Panc1 (cell line): ENCODE measurements at regions not wholly inside any gene's neighbourhood (a gene's known extent, or its start where the extent isn't known, plus 50 kb on each side); places are given as distances from the start of the nearest gene placed in this dataset.

Experiments
- ATAC-seq: fragments of 200-7000 bp; cut with Tn5 transposase; 2 replicates; pipeline ENCODE4 v1.9.1; 2020; ENCODE audit warnings: mild to moderate bottlenecking, moderate library complexity
- BruUV-seq: library from RNA; stranded (reverse); fragments of 400-500 nt; replicated peaks from 2 replicates; lab custom pipeline; 2021; lab: Mats Ljungman, UMichigan
- CTCF ChIA-PET: fragments of 300-600 bp; sonication (Branson Sonifier 250); formaldehyde crosslinking; loops from one replicate; lab custom pipeline; 2022; ENCODE audit warnings: antibody characterized with exemption; lab: Charles Lee
- POLR2A ChIA-PET: fragments of 300-600 bp; sonication (Branson Sonifier 250); formaldehyde crosslinking; loops from one replicate; lab custom pipeline; 2022; ENCODE audit warnings: antibody characterized with exemption; lab: Charles Lee
- DNase-seq: peaks from one replicate; pipeline ENCODE4 v3.0.0-alpha.2; 2010; ENCODE audit warnings: low read depth, low spot score
- H3K27ac ChIP-seq: 2 replicates; pipeline ENCODE4 v1.5.1; 2011; ENCODE audit warnings: mild to moderate bottlenecking, low read length, inconsistent platforms
- H3K27me3 ChIP-seq: fragments of 200-500 bp; sonication (Bioruptor generic); 2 replicates; pipeline ENCODE4 v1.6.0; 2014; ENCODE audit warnings: low read length, inconsistent platforms; ENCODE audit not compliant: control insufficient read depth, insufficient read depth
- H3K36me3 ChIP-seq: fragments of 200-500 bp; sonication (Bioruptor generic); 2 replicates; pipeline ENCODE4 v1.5.1; 2014; ENCODE audit warnings: inconsistent platforms, mild to moderate bottlenecking, low read length, moderate library complexity; ENCODE audit not compliant: control insufficient read depth, insufficient read depth
- H3K4me1 ChIP-seq: 2 replicates; pipeline ENCODE4 v1.5.1; 2011; ENCODE audit warnings: inconsistent platforms, mild to moderate bottlenecking, low read length, moderate library complexity; ENCODE audit not compliant: control insufficient read depth, insufficient read depth
- H3K4me3 ChIP-seq, 2 experiments: 2 replicates each; pipeline ENCODE4 v1.5.1; 2011 to 2012; ENCODE audit warnings: low read depth in 2 of 2, low read length in 2 of 2, mild to moderate bottlenecking in 2 of 2, inconsistent platforms in 1 of 2, moderate library complexity in 1 of 2
- H3K9me3 ChIP-seq: fragments of 200-500 bp; sonication (Bioruptor generic); 2 replicates; pipeline ENCODE4 v1.5.1; 2014; ENCODE audit warnings: low read depth, mild to moderate bottlenecking, inconsistent platforms, low read length, moderate library complexity; ENCODE audit not compliant: control insufficient read depth, insufficient read depth
- POLR2AphosphoS5 ChIP-seq: IDR thresholded peaks from 2 replicates; pipeline ENCODE4 v1.6.1; 2012; ENCODE audit warnings: mild to moderate bottlenecking, low read depth, low read length, moderate library complexity
- SIN3A ChIP-seq: IDR thresholded peaks from 2 replicates; pipeline ENCODE4 v1.6.1; 2012; ENCODE audit warnings: low read depth, mild to moderate bottlenecking, low read length, moderate library complexity, borderline replicate concordance; ENCODE audit not compliant: insufficient read depth
- TCF7L2 ChIP-seq: IDR thresholded peaks from 2 replicates; pipeline ENCODE4 v1.6.1; 2011; ENCODE audit warnings: mild to moderate bottlenecking, low read depth, low read length, inconsistent platforms
- in situ Hi-C: cut with HindIII; loops from 2 replicates; pipeline ENCODE4 v1.10.0; 2016; ENCODE audit warnings: low sequenced_read_pairs, low pct_unique_long_range_greater_than_20kb
- intact Hi-C: fragments of 100-400 bp; cut with micrococcal nuclease; formaldehyde crosslinking; loops from one replicate; pipeline ENCODE4 v1.10.0; 2022; ENCODE audit not compliant: unreplicated experiment
- TF ChIP-seq, protein P1 (sequence below), 2 experiments: IDR thresholded peaks; 2 replicates each; pipeline ENCODE4 v1.6.1; 2011 to 2012; ENCODE audit warnings: low read depth in 2 of 2, control low read depth in 1 of 2, low read length in 1 of 2, mild to moderate bottlenecking in 1 of 2, moderate library complexity in 1 of 2; ENCODE audit not compliant: insufficient read depth in 1 of 2
- TF ChIP-seq, protein P2 (sequence below): fragments of 450-650 bp; IDR thresholded peaks from 2 replicates; pipeline ENCODE4 v1.5.1; 2017; ENCODE audit warnings: mild to moderate bottlenecking

DNA sequence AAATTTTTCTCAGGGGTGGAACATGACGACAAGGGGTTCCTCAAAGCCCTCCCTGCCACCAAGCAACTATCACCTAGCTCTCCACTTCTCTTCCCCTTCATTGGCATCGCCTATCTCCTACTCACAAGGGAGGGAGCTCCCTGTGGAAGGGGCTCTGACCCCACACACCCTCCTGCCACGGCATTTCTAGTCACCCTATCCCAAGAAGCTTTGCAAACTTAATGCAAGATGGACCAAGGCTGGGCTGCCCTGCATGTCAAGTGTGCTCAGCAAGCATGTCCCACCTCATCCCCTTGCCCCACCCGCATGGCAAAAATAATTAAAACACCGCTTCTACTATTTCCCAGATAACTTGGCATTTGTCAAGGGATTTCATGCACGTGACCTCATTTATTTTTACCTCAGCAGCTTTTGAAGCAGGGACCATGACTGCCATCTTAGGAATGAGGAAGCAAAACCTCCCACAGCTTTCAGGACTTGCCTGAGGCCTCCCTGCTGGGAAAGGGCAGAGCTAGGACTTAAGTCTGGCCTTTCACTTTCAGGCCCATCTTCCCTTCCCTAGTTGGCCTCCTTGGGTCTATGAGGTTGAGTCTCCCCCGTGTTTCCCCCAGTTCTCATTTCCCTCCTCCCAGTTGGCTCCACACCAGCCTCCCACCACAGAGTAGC, 161.3 kb downstream of the TSEN15 start:
- DNase-seq (no peak), ATAC-seq (no peak)
- H3K9me3 ChIP-seq: no peaks in the 10 kb centered on the region
- no peak overlapping the region for H3K4me3 ChIP-seq
- H3K36me3 ChIP-seq: no peaks in the 10 kb centered on the region; the same call in 1 of the 2 replicates
- no TSS peak for BruUV-seq
- POLR2A ChIA-PET: no interaction called here
- TF ChIP-seq, protein P1, sequence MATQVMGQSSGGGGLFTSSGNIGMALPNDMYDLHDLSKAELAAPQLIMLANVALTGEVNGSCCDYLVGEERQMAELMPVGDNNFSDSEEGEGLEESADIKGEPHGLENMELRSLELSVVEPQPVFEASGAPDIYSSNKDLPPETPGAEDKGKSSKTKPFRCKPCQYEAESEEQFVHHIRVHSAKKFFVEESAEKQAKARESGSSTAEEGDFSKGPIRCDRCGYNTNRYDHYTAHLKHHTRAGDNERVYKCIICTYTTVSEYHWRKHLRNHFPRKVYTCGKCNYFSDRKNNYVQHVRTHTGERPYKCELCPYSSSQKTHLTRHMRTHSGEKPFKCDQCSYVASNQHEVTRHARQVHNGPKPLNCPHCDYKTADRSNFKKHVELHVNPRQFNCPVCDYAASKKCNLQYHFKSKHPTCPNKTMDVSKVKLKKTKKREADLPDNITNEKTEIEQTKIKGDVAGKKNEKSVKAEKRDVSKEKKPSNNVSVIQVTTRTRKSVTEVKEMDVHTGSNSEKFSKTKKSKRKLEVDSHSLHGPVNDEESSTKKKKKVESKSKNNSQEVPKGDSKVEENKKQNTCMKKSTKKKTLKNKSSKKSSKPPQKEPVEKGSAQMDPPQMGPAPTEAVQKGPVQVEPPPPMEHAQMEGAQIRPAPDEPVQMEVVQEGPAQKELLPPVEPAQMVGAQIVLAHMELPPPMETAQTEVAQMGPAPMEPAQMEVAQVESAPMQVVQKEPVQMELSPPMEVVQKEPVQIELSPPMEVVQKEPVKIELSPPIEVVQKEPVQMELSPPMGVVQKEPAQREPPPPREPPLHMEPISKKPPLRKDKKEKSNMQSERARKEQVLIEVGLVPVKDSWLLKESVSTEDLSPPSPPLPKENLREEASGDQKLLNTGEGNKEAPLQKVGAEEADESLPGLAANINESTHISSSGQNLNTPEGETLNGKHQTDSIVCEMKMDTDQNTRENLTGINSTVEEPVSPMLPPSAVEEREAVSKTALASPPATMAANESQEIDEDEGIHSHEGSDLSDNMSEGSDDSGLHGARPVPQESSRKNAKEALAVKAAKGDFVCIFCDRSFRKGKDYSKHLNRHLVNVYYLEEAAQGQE (IDR thresholded peaks at IDR 0.05; ENCODE audit: insufficient read depth in 1 of 2, low read depth in 2 of 2, low read length in 1 of 2): no peak
- TF ChIP-seq SIN3A (no peak), TCF7L2 (no peak), POLR2AphosphoS5 (no peak)
- TF ChIP-seq, protein P2, sequence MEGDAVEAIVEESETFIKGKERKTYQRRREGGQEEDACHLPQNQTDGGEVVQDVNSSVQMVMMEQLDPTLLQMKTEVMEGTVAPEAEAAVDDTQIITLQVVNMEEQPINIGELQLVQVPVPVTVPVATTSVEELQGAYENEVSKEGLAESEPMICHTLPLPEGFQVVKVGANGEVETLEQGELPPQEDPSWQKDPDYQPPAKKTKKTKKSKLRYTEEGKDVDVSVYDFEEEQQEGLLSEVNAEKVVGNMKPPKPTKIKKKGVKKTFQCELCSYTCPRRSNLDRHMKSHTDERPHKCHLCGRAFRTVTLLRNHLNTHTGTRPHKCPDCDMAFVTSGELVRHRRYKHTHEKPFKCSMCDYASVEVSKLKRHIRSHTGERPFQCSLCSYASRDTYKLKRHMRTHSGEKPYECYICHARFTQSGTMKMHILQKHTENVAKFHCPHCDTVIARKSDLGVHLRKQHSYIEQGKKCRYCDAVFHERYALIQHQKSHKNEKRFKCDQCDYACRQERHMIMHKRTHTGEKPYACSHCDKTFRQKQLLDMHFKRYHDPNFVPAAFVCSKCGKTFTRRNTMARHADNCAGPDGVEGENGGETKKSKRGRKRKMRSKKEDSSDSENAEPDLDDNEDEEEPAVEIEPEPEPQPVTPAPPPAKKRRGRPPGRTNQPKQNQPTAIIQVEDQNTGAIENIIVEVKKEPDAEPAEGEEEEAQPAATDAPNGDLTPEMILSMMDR: no peak
- CTCF ChIA-PET: no interaction called here
- no peak overlapping the region for H3K27ac ChIP-seq
- in situ Hi-C loops: no loop called here
- intact Hi-C loops: no loop called here
- no peaks in the 10 kb centered on the region; the same call in 1 of the 2 replicates for H3K27me3 ChIP-seq
- no peaks in the 10 kb centered on the region for H3K4me1 ChIP-seq

DNA sequence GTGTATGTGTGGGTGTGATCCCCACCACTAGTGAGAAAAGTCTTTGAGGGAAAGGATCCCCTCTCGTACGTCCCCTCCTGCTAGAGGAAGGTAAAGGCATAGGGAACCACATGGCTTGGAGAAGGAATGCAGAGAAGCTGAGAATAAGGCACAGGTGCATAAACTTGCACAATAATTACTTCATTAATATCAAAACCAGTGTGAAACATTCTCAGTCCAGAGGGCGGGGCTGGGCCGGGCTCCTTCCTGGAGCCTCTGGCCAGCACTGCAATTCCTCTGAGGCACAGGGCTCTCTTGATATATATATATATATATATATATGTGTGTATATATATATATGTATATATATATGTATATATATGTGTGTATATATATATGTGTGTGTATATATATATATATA, 162.6 kb downstream of the TSEN15 start:
- no peak overlapping the region for H3K4me3 ChIP-seq
- no peaks in the 10 kb centered on the region for H3K4me1 ChIP-seq
- no peaks in the 10 kb centered on the region for H3K27me3 ChIP-seq
- BruUV-seq: no TSS peak
- ChIA-PET CTCF (no interaction called here), POLR2A (no interaction called here)
- intact Hi-C loops: no loop called here
- ATAC-seq (no peak), DNase-seq (no peak)
- TF ChIP-seq, protein P1 (IDR thresholded peaks at IDR 0.05; ENCODE audit: insufficient read depth in 1 of 2, low read depth in 2 of 2, low read length in 1 of 2): no peak
- no peak for TF ChIP-seq SIN3A
- no peak for TF ChIP-seq TCF7L2
- TF ChIP-seq, protein P2: no peak
- TF ChIP-seq POLR2AphosphoS5: no peak
- H3K27ac ChIP-seq: no peak overlapping the region
- no peaks in the 10 kb centered on the region for H3K9me3 ChIP-seq
- H3K36me3 ChIP-seq: no peaks in the 10 kb centered on the region; the same call in 1 of the 2 replicates
- in situ Hi-C loops: no loop called here
